IPS-NIHi7 (cell line): ENCODE measurements at regions not wholly inside any gene's neighbourhood (a gene's known extent, or its start where the extent isn't known, plus 50 kb on each side); places are given as distances from the start of the nearest gene placed in this dataset.
"Not testable (repeated sequence)": the region's sequence is repeated elsewhere in the genome, so short reads cannot be mapped to it uniquely, and the experiment has no call there.

Experiments
- DNase-seq: peaks from one replicate; pipeline ENCODE4 v3.0.0; 2012; ENCODE audit warnings: mixed read lengths; ENCODE audit errors: extremely low spot score

GRCh38 chr13:110008816-110009215 lies 222.4 kb upstream of the IRS2 start:
- no peak for DNase-seq

GRCh38 chr13:110006304-110006703 lies 219.9 kb upstream of the IRS2 start:
- DNase-seq = no peak

- DNase-seq = no peak
These were observed 219.2 kb upstream of the IRS2 start for GRCh38 chr13:110005563-110005962.

GRCh38 chr13:110004814-110005213 lies 218.4 kb upstream of the IRS2 start:
- DNase-seq = no peak

- DNase-seq = no peak
These were observed 215.4 kb upstream of the IRS2 start for GRCh38 chr13:110001670-110002275.

- DNase-seq = no peak
These were observed 214.4 kb upstream of the IRS2 start for GRCh38 chr13:110000534-110001345.

GRCh38 chr13:109999659-110000533 lies 213.5 kb upstream of the IRS2 start:
- DNase-seq = no peak

- DNase-seq = no peak
These were observed 212.5 kb upstream of the IRS2 start for GRCh38 chr13:109998684-109999533.

GRCh38 chr13:109998037-109998436 lies 211.7 kb upstream of the IRS2 start:
- DNase-seq = no peak

- not testable (repeated sequence) for DNase-seq
These were observed 210.7 kb upstream of the IRS2 start for GRCh38 chr13:109997056-109997595.

GRCh38 chr13:109996404-109996960 lies 210.1 kb upstream of the IRS2 start:
- no peak for DNase-seq

- no peak for DNase-seq
These were observed 209.2 kb upstream of the IRS2 start for GRCh38 chr13:109995578-109995977.

GRCh38 chr13:109990296-109990695 lies 203.9 kb upstream of the IRS2 start:
- DNase-seq = no peak

GRCh38 chr13:109989686-109990085 lies 203.3 kb upstream of the IRS2 start:
- no peak for DNase-seq

- DNase-seq = no peak
These were observed 202.8 kb upstream of the IRS2 start for GRCh38 chr13:109989155-109989554.

- DNase-seq = no peak
These were observed 200.5 kb upstream of the IRS2 start for GRCh38 chr13:109986851-109987250.

GRCh38 chr13:109985871-109986450 lies 199.6 kb upstream of the IRS2 start:
- no peak for DNase-seq

GRCh38 chr13:109983447-109983846 lies 197.1 kb upstream of the IRS2 start:
- DNase-seq = no peak

GRCh38 chr13:109981000-109981399 lies 194.6 kb upstream of the IRS2 start:
- no peak for DNase-seq

- not testable (repeated sequence) for DNase-seq
These were observed 193.3 kb upstream of the IRS2 start for GRCh38 chr13:109979676-109980075.
